GM19395 (cell line): ENCODE measurements at regions not wholly inside any gene's neighbourhood (a gene's known extent, or its start where the extent isn't known, plus 50 kb on each side); places are given as distances from the start of the nearest gene placed in this dataset.

ENCODE experiments used
- ATAC-seq: cut with Tn5 transposase; IDR thresholded peaks from one replicate; pipeline ENCODE4 v1.9.1; 2021; ENCODE audit warnings: mild to moderate bottlenecking, moderate library complexity; ENCODE audit not compliant: unreplicated experiment

- no peak for ATAC-seq
Observed at GRCh38 chr12:92336641-92337040, 191.0 kb upstream of the BTG1 start.

- no peak for ATAC-seq
Observed at GRCh38 chr12:92335831-92336230, 190.2 kb upstream of the BTG1 start.

GRCh38 chr12:92334552-92334951, 188.9 kb upstream of the BTG1 start:
- ATAC-seq = no peak

- no peak for ATAC-seq
Observed at GRCh38 chr12:92332552-92332951, 186.9 kb upstream of the BTG1 start.

DNA sequence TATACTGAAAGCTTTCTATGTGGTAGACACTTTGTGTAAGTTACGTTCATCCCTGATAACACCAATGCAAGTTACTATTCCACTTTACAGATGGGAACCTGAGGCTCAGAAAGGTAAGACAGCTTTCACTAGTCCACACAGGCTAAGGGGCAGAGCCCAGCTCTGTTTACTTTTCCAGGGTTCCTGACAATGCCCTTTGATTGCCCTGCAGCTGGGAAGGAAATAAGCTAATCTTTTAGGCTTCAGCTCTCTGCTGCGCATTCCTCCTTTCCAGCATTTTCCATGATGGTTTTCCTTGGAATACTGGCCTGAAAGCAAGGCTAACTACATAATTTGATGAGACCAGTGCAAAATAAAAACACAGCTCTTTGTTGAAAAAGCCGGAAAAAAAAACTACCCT, 185.7 kb upstream of the BTG1 start:
- ATAC-seq = no peak

GRCh38 chr12:92330654-92331053, 185.0 kb upstream of the BTG1 start:
- no peak for ATAC-seq

GRCh38 chr12:92326877-92327276, 181.2 kb upstream of the BTG1 start:
- no peak for ATAC-seq

- no peak for ATAC-seq
Observed at GRCh38 chr12:92324849-92325500, 179.3 kb upstream of the BTG1 start.

GRCh38 chr12:92312463-92312964, 166.9 kb upstream of the BTG1 start:
- ATAC-seq = no peak

- no peak for ATAC-seq
Observed at GRCh38 chr12:92304371-92305055, 158.9 kb upstream of the BTG1 start.

GRCh38 chr12:92302041-92302829, 156.6 kb upstream of the BTG1 start:
- ATAC-seq = no peak

GRCh38 chr12:92301356-92301755, 155.7 kb upstream of the BTG1 start:
- ATAC-seq = no peak

- ATAC-seq = no peak
Observed at GRCh38 chr12:92300777-92301176, 155.1 kb upstream of the BTG1 start.

DNA sequence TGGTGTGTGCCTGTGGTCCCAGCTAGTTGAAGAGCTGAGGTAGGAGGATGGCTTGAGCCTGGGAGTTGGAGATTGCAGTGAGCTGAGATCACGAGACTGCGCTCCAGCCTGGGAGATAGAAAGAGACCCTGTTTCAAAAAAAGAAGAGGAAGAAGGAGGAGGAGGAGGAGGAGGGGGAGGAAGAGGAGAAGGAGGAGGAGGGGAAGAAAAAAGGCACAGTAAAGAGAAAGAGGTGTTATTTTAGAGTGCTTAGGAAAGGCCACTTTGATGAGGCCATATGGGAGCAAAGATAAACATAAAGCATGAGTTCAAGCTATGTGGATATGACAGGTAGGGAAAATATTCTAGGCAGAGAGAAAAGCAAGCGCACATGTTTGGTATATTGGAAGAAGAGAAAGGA, 154.1 kb upstream of the BTG1 start:
- ATAC-seq = no peak

DNA sequence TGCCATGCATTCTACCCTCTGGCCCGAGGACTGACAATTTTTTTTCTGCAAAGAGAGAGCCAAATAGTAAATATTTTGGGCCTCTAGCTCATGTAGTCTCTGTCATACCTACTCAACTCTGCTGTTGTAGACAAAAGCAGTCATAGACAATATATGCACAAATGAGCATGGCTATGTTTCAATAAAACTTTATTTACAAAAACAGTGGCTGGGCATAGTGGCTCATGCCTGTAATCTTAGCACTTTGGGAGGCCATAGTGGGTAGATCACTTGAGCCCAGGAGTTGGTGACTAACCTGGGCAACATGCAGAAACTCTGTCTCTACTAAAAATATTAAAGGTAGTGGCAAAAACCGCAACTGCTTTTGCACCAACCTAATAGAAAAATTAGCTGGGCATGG, 153.7 kb upstream of the BTG1 start:
- ATAC-seq = no peak

DNA sequence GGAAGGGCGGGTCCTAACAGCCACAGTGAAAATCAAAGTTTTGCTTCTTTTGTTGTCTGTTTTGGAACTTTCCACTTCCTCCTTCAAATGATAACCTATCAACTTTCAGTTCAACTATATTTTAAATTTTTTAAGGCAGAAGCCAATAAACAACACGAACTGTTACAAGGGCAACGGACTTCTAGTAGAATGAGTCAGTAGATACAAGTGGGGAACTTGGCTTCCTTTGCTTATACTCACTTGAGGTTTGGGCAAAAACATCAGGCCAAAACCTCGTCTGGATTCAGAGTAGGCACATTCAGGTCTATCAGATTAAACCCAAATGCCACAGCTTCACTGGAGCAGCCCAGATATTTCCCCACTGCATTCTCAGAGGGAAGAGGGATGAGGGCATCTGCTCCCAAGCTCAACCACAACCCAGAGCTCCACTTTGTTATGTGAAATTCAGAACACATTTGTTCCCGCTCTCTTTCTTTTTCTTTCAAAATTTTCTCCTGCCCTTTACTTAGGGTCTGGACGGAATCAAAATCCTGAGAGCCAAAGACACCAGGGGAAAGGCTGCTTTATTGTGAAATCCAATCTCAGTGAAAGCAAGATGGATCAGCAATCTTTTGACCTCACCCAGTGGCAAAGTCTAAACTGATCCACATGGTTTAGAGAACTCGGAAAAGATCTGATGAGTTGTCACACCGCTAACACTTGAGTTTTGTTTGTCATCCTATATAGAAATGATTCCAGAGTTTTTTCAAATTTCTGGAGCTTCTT, 152.5 kb upstream of the BTG1 start:
- ATAC-seq = no peak

GRCh38 chr12:92297405-92297804, 151.8 kb upstream of the BTG1 start:
- ATAC-seq = no peak

DNA sequence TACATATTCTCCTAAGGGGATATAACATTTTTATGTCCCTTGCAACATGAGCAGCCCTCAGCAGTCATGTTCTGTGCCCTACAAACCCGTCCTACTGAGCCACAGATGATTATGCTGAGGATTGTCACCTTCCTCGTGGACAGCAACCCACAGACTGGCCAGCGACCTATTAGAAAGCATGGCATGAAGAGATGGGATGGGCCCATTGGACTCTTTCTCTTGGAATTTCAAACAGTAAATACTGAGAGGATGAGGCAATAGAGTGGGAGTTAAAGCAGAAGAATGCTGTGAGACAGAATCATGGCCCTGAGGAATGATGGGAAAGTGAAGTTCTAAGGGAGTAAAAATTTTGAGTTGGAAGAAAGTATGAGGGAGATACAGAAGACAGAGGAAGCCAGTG, 149.9 kb upstream of the BTG1 start:
- ATAC-seq = no peak

DNA sequence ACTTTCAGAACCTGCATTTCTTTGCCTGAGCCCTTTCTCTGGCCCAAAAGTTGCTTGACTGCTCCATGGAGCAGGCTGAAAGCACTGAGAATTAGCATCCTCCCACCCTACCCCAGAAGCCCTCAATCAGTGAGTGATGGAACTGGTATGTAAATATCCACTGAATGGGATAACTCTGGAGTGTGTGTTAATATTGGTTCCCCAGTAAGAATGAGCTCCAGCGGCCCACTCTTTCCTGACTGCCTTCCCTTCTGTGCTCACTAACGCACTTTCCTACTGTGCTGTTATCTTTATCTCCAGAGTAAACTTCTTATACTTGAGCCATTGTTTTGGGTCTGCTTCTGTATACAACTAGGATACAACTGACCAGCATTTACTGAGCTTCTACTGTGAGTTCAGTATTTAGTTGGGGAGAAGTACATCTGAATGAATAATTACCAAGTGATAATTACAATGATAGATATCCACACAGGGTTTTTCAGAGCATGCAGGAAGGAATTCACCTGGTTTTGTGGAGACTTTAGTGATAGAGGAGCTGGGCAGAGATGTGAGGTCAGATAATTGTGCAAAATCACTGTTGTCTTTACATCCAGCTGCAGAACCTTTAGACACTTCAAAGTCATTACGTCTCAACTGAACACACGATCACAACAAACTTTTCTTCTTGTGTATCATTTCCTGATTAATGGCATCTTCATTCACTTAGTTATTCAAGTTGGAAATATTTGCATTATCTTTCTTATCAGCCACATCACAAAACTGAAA, 149.2 kb upstream of the BTG1 start:
- ATAC-seq = no peak

- ATAC-seq = no peak
Observed at GRCh38 chr12:92292016-92292415, 146.4 kb upstream of the BTG1 start.
